ENCODE measurements at regions not wholly inside any gene's neighbourhood (a gene's known extent, or its start where the extent isn't known, plus 50 kb on each side); places are given as distances from the start of the nearest gene placed in this dataset.
A peak's percentile ranks its signal among the peaks of the same experiment; 100 is the strongest.

DNA sequence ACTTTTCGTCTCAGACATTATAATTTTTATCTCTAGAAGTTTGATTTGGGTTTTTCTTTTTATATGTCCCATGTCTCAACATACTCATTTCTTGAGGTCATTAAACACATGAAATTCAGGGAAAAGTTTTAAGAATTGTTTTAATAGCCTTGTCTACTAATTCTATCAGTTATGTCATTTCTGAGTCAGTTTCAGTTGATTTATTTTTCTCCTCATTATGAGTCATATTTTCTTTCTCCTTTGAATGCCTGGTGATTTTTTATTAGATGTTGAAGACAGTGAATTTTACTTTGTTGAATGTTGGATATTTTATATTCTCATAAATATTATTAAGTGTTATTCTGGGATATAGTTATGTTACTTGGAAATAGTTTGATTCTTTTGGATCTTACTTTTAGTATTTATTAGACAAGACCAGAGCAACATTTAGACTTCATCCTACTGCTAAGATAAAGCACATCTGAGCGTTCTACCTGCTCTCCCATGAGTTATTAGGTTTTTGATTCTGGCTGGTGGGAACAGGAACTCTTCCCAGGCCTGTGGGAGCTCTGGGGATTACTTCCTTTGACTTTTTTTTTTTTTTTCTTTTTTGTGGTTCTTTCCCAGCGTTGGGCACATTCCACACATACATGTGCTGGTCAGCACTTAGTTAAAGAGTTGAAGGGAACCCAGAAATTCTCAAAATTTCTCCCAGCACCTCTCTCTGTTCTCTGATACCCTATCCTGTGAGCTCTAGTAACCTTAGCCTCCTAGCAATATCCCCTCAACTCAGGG lies 1157.7 kb downstream of the BCL11B start:
- DNase-seq (ENCODE audit: low spot score) = no peak

DNA sequence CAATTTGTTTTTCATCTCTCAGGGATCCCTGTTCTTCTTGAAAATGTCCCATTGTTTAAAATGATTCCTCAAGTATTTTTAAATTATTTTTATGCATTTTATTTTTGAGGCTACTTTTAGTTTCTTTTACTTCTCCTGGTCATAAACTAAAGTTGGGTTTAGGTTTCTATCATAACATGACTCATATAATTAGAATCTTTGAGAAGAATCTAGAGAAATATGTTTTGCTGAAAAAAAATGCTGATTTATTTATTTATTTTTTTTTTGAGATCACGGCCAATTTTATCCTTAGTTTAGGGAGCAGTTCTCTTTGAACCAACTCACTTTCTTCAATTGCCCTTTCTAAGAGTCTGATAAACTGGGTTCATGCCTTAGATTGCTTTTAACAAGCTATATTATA lies 1157.1 kb downstream of the BCL11B start:
- no peak for DNase-seq (ENCODE audit: low spot score)

DNA sequence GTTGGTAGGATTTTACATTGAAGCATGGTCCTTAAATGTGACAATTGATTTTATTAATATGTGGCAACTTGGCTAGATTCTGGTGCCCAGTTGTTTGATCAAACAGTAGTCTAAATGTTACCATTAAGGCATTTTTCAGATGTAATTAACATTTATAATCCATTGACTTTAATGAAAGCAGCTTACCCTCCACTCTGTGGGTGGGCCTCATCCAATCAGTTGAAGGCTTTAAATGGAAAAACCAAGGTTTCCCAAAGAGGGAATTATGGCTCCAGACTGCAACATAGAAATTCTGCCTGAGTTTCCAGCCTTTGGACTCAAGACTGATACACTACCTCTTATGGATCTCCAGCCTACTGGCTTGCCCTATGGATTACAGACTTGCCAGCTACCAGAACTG lies 1153.2 kb downstream of the BCL11B start:
- no peak for DNase-seq (ENCODE audit: low spot score)

DNA sequence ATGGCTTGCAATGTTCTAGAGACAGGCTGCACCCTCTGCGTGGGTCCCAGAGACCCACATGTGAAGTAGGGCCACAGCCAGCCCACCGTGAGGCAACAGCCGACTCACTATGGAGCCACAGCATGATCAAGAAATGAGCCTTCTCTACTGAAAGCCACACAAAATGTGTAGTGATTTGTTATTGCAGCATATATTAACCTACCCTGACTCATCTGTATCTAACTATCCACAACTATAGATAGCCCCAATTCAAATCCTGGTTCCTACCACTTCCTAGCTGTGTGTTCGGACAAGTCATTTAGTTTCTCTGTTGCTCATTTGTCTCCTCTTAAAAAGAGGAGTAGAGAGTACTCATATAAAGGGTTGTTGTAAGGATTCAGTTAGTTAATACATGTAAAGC lies 1152.3 kb downstream of the BCL11B start:
- no peak for DNase-seq (ENCODE audit: low spot score)

DNA sequence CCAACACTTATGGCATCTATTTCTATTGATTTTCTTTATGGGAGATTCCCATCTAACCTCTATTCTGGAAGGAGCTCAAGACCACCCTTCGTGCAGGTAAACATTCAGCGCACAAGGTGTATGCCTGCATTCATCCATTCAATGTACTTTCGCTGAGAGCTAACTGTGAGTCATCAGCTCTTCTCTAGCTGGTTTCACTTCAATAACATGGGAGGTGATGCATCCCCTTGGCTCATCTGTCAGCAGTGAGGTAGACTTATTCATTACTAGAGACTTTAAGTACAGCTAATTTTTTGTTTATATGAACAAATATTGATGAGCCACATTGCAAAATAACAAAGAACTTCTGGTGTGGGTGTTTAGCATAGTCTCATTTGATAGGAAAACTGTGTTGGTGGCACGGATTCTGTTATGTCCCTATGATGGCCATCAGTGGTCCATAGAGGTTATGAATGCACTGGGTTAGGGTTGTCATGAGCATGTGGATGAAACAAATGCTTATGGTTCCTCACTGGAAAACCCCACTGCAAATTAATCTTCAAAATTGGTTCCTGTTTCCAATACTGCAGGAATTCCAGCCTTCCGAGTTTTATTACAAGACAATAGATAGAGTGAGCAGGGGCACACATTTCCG lies 1151.0 kb downstream of the BCL11B start:
- no peak for DNase-seq (ENCODE audit: low spot score)

DNA sequence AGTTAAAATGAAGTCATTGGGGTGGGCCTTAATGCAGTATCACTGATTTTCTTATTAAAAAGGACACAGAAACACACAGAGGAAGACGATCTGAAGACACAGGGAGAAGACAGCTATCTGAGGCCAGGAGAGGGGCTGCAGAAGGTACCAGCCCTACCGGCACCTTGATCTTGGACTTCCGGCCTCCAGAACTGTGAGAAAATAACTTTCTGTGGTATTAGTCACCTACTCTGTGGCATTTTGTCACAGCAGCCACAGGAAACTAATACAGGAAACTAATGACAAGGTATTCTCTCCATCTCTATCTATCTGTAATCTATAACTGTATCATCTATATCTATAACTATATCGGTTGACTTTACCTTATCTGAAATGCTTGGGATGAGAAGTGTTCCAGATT lies 1149.5 kb downstream of the BCL11B start:
- no peak for DNase-seq (ENCODE audit: low spot score)

DNA sequence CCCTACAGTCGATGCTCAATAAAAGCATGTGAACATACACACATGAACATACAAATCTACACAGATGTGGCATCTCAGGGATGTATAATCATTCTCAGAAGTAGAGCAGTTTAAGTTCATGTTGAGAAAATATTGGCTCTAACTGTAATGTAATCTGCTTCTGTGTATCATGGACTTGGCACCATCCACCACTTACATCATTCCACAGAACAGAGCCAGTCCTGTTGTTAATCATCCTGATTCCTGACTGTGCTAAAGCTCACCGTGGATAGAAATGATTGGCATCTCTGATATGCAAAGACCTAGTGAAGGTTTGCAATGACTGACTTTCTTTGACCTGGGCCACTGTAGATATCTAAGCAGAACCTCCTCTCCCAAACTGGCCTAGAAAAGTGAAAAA lies 1141.3 kb downstream of the BCL11B start:
- no peak for DNase-seq (ENCODE audit: low spot score)

DNA sequence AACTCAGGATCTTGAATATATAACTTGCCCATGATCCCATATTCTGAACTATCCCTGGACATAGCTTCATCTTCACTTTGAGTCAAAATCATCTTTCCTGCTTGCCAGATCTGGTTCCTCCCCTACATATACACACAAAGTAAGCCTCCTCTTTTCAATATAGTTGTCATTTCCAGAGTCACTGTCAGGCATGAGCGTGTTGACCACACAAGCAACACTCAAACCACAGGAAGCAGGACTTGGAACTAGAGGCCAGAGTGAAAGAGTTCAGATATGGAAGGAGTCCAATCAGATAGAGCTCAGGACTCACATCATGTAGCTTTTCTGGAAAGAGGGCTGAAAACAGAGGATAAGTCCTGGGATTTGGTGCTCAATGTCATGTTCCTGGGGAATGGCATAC lies 1140.6 kb downstream of the BCL11B start:
- no peak for DNase-seq (ENCODE audit: low spot score)

DNA sequence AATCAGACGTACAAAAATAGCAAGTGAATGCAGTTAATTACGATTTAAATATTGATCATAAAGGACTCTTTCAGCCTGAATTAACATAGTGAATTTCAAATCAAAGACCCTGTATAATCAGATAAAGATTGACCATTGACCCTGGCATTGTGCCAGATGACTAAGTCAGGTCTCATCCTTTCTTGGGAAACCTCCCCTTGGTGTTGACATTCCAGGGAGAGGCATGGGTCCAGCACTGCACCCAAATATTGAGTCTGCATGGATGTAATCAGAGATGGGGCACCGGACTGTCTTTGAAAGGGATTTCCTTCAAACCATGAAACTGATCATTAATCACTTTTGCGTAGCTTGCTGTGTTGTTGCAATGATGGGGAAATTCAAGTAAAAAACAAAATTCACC lies 1138.2 kb downstream of the BCL11B start:
- DNase-seq (ENCODE audit: low spot score) = no peak

DNA sequence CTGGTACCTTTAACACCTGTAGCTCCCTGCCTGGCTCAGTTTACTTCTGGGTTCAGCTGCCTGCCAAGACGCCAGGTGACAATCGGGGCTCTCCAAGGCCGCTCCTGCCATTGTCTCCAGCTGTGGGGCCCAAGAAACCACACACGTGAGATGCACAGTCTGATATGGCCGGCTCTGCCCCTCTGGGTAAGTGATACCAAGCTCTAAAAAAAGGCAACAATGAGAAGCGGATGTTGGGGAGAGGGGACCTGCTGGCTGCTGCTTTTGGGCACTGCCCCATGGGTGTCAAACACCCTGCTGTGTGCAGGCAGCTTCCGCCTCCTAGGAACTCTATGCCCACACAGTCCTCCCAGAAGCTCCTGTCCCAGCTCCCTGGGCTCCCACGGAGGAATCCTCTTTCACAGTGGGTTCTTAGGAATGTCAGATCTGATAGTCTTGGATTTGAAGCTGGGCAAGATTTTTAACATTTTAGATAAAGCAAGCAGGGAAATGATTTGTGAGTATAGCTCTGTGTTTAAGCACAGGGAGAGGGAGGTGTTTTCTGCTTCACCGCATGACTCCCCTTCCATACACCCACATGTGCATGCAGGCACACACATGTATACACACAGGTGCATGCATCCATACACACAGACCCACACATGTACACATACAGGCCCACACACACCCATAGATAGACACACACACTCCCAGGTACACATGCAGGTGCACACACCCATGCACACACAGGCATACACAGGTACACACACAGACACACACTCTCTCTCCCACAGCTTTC lies 1135.8 kb downstream of the BCL11B start:
- no peak for DNase-seq (ENCODE audit: low spot score)

DNA sequence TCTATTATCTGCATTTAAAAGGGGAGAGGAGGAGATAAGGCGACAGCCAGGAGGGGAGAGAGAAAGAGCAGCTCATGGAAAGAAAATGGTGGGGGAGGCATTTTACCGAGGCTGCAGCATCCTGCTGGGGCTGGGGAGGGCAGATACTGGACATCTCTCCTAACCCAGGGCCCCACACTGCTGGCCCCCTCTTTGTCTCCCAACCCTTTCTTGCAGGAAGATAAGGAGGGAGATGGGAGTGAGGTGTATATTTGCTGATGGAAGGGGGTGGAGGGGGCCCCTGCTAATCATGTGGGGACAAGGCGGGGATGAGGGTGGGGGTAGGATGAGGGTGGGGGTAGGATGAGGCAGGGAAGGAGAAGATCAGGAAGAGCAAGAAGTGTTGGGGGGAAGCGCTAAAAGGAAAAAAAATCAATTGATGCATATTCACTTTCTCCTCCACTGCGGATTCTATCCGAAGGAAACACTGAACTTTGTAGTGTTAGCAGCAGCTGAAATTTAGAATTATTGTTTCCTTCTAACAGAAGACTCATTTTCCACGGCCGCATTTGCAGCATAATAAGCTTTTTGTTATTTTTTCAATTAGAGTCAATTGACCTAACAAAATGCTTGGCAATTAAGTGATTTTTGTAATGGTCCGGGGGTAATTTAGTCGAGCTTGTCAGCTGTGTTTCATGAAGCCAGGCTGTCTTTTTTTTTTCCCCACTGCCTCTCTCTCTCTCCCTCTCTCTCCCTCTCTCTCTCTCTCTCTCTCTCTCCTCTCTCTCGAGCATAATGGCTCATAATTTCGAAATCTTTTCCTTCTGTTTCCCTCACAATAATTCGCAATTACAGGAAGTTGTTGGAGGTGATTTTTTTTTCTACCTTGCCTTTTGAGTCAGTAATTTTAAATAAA lies 1134.6 kb downstream of the BCL11B start:
- DNase-seq (ENCODE audit: low spot score) = peak; percentile 81

DNA sequence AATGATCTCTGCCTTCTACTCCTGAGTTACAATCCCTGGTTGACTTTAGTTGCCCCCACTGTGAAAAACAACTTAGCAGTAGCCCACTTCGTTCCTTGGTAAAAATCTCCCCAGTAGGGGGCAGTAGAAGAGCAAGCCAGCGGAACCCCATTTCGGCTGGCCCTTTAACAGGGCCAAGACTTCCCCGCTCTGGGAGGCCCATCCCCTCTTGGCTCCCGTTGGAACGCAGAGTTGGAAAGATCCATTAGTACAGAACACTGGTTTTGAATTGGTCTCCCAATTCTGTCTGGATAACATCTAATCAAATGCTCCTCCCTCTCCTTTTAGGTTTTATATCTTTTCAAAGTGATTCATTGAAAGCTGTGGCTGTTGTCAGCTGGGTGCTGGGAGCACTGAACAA lies 1133.3 kb downstream of the BCL11B start:
- DNase-seq (ENCODE audit: low spot score) = peak; percentile 24

DNA sequence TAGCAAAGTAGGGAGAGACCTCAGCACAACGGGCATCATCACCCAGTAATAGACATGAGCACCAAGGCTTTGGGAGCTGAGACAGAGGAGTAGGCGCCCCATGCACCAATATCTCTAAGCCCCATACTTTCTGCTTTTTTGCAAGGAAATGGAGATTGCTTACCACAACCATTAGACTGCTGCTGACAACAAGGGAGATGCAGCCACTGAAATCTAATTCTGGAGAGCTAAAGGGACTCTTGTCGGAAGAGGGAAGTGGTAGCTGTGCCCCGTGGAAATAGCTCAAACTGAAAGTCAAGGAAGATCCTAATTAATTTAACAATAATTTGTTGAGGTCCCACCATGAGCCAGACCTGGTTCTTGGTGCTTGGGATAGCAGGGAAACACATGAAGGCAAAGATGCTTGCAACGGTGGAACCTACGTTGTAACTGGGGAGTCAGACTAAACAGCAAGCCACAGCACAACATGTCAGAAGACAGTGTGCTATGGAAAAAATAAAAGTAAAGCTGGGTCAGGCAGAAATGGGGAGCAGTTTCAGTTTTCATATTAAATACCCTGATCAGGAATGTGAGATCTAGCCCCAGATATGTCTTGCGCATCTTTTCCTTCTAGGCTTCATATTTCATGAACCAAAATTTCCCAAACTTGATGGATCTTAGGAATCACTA lies 1131.0 kb downstream of the BCL11B start:
- no peak for DNase-seq (ENCODE audit: low spot score)

DNA sequence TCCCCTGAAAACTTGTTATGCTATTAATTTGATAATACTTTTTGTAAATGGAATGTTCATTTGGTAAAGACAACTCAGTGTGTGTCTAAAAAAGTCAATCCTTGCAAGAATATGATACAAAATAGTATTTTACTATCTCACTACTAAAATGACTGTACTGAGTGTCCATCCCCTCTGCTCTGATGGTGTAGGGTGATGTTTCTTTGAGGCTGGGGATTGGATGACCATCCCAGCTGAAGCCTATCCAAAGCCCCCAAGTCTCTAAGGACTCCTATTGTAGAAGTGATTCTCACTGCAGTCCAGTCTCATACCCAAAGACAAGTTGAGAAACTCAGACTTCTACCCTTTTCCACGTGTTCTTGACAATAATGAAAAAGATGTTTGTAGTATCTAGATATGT lies 1128.4 kb downstream of the BCL11B start:
- no peak for DNase-seq (ENCODE audit: low spot score)

DNA sequence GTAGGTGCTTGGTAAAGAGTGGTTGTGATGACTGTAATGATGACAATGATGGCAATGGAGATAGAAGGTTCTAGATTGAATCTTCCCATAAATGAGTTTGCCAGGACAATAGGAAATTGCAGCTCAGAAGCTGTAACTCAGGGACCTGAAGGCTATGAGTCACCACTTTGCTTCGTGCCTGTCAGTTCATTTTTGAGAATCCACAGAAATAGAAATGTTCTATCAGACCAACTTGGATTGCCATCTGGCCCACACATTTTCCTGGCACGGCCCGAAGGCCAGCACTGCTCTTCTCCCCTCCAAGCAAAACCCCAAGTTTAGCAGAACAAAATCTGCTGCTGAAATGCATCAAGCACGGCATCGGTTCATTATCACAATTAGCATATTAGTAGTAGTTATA lies 1127.0 kb downstream of the BCL11B start:
- DNase-seq (ENCODE audit: low spot score) = peak; percentile 5

DNA sequence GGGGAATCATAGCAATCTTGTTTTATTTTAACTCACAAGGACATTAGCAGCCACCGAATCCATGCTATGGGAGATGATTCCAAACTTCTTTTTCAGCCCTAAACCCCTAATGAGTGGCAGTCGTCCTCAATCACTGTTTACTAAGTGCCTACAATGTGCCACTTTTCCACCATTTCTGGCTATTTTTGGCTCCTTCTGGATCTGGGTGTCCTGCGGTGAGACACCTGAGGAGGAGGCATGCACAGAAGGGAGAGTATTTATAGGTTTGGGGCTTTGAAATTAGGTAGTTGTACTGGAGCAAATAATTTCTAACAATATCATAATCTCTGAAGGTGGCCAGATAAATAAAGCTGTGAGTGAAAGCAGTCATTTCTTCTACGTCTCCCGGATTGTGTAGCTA lies 1125.6 kb downstream of the BCL11B start:
- no peak for DNase-seq (ENCODE audit: low spot score)

DNA sequence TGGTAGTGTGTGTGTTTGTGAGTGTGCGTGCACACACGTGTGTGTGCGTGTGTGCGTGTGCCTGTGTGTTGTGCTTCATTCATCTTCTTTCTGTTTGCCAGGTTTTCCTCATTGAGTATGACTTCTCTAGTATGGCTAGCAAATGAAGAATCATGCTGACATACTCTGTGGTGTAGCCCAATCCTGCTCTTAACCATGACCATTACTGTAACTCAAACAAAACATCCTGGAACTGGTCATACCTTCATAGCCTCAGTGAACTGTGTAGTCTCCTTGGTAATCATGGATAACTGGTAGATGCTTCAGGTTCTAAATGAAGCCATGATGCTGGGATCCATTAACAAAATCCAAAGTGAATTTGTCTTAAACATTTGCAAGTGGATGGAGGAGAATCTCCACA lies 1117.7 kb downstream of the BCL11B start:
- DNase-seq (ENCODE audit: low spot score) = no peak

DNA sequence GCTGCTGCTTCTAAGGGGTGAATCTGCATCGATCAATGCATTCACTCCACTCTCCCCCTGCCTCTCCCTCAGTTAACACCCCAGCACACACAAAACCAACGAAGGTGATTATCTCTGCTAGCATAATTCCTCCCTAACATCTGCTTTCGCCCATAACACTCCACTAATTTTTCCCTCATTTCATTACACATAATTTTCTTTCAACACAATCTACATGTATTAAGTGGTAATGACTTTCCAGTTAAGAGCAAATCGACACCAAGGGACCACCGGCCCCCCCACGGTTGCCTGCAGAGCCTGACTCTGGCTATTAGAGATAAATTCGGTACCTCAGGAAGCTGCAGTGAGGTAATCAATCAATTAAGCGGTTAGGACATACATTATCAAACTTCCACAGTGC lies 1115.6 kb downstream of the BCL11B start:
- no peak for DNase-seq (ENCODE audit: low spot score)

DNA sequence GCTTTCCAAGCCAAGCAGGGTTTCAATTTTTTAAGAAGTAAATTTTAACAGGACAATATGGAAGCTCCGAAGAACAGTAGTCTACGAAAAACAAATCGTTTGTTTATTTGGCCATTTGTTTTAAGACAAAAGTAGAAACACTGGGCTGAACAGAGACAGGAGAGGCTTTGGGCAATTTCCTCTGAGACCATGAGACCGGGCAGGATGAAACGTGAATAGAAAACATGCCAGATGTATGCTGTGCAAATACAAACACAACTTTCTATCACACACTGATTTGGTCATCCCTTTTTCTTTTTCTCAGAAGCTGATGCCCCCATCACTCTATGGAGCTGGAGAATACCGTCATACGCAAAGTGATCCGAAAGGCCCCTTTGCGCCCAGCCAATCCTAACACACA lies 1111.1 kb downstream of the BCL11B start:
- no peak for DNase-seq (ENCODE audit: low spot score)

DNA sequence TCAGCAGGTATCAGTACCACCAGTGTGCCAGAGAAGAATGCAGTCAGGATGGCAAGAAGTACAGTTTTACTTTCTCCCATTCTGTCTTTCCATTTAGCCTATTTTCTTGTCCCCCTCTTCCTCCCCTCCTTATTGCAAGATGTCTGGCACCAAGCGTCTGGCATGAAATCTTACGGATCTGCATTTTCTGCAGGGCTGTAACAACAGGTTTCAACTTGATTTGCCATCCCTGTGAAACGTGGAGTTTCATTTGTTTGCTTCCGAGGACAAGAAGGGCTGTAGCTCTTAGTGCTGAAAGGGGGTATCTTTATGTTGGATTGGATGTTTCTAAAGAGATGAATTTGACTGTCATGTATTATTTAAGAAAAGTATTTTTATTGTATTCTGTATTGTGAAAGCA lies 1110.6 kb downstream of the BCL11B start:
- DNase-seq (ENCODE audit: low spot score) = no peak
